HFFc6 (cell line): ENCODE measurements at regions not wholly inside any gene's neighbourhood (a gene's known extent, or its start where the extent isn't known, plus 50 kb on each side); places are given as distances from the start of the nearest gene placed in this dataset.
A peak's percentile ranks its signal among the peaks of the same experiment; 100 is the strongest.

Experiments
- DNase-seq: peaks from one replicate; pipeline ENCODE4 v3.0.0-alpha.2; 2018
- H3K27ac Mint-ChIP-seq: 2 replicates; pipeline ENCODE4 v1.8.0; 2020; ENCODE audit warnings: mild to moderate bottlenecking, mixed read lengths
- H3K27me3 Mint-ChIP-seq: 2 replicates; pipeline ENCODE4 v1.8.0; 2021; ENCODE audit warnings: mild to moderate bottlenecking, moderate library complexity, mixed read lengths; ENCODE audit not compliant: insufficient read depth
- H3K36me3 Mint-ChIP-seq: 2 replicates; pipeline ENCODE4 v1.8.0; 2021; ENCODE audit warnings: low read depth, mixed read lengths
- H3K4me1 Mint-ChIP-seq: 2 replicates; pipeline ENCODE4 v1.8.0; 2020; ENCODE audit warnings: low read depth, mixed read lengths
- H3K4me3 Mint-ChIP-seq: 2 replicates; pipeline ENCODE4 v1.8.0; 2020; ENCODE audit warnings: mild to moderate bottlenecking, moderate library complexity, mixed read lengths
- H3K9me3 Mint-ChIP-seq: 2 replicates; pipeline ENCODE4 v1.8.0; 2020; ENCODE audit warnings: mild to moderate bottlenecking, mixed read lengths
- CTCF ChIP-seq: fragments of 200-600 bp; sonication (generic); IDR thresholded peaks from 2 replicates; pipeline ENCODE4 v1.5.0; 2021; ENCODE audit warnings: antibody characterized with exemption, mild to moderate bottlenecking

GRCh38 chr13:109862627-109863026 lies 76.2 kb upstream of the IRS2 start:
- peak overlapping the region; percentile 2; the same call in 1 of the 2 replicates for H3K4me3 Mint-ChIP-seq
- peaks cover 16% of the 10 kb centered on the region for H3K4me1 Mint-ChIP-seq
- no peak overlapping the region for H3K27ac Mint-ChIP-seq
- no peaks in the 10 kb centered on the region for H3K9me3 Mint-ChIP-seq
- DNase-seq: peak; percentile 18
- no peak for TF ChIP-seq CTCF
- no peaks in the 10 kb centered on the region for H3K36me3 Mint-ChIP-seq
- H3K27me3 Mint-ChIP-seq: peaks cover 3% of the 10 kb centered on the region

GRCh38 chr13:109859898-109860297 lies 73.5 kb upstream of the IRS2 start:
- H3K27me3 Mint-ChIP-seq: peaks cover 3% of the 10 kb centered on the region
- no peaks in the 10 kb centered on the region for H3K36me3 Mint-ChIP-seq
- H3K4me1 Mint-ChIP-seq: peaks cover 16% of the 10 kb centered on the region
- H3K27ac Mint-ChIP-seq: no peak overlapping the region
- H3K9me3 Mint-ChIP-seq: no peaks in the 10 kb centered on the region
- H3K4me3 Mint-ChIP-seq: no peak overlapping the region
- DNase-seq: no peak
- TF ChIP-seq CTCF: no peak

GRCh38 chr13:109859216-109859835 lies 72.9 kb upstream of the IRS2 start:
- H3K4me1 Mint-ChIP-seq: peaks cover 16% of the 10 kb centered on the region
- TF ChIP-seq CTCF: no peak
- H3K9me3 Mint-ChIP-seq: no peaks in the 10 kb centered on the region
- no peak for DNase-seq
- H3K27ac Mint-ChIP-seq: no peak overlapping the region
- no peaks in the 10 kb centered on the region for H3K36me3 Mint-ChIP-seq
- H3K4me3 Mint-ChIP-seq: no peak overlapping the region
- H3K27me3 Mint-ChIP-seq: peaks cover 3% of the 10 kb centered on the region

- DNase-seq: no peak
- Mint-ChIP-seq H3K27ac (no peak overlapping the region), H3K27me3 (peaks cover 3% of the 10 kb centered on the region), H3K36me3 (no peaks in the 10 kb centered on the region), H3K4me3 (no peak overlapping the region), H3K9me3 (no peaks in the 10 kb centered on the region), H3K4me1 (peaks cover 16% of the 10 kb centered on the region)
- TF ChIP-seq CTCF: no peak
Observed at GRCh38 chr13:109858319-109858718, 71.9 kb upstream of the IRS2 start.

- H3K4me1 Mint-ChIP-seq: peaks cover 11% of the 10 kb centered on the region
- H3K27me3 Mint-ChIP-seq: peaks cover 8% of the 10 kb centered on the region
- no peaks in the 10 kb centered on the region for H3K9me3 Mint-ChIP-seq
- H3K4me3 Mint-ChIP-seq: no peak overlapping the region
- H3K36me3 Mint-ChIP-seq: no peaks in the 10 kb centered on the region
- H3K27ac Mint-ChIP-seq: no peak overlapping the region
- DNase-seq: no peak
- TF ChIP-seq CTCF: no peak
Observed at GRCh38 chr13:109857803-109858202, 71.4 kb upstream of the IRS2 start.

- H3K27me3 Mint-ChIP-seq: peaks cover 9% of the 10 kb centered on the region
- no peak overlapping the region for H3K4me3 Mint-ChIP-seq
Observed at GRCh38 chr13:109857325-109857724, 70.9 kb upstream of the IRS2 start.

More at GRCh38 chr13:109857325-109857724, 70.9 kb upstream of the IRS2 start:
- H3K27ac Mint-ChIP-seq: no peak overlapping the region
- peaks cover 6% of the 10 kb centered on the region for H3K4me1 Mint-ChIP-seq
- H3K36me3 Mint-ChIP-seq: no peaks in the 10 kb centered on the region
- no peak for TF ChIP-seq CTCF
- no peak for DNase-seq
- H3K9me3 Mint-ChIP-seq: no peaks in the 10 kb centered on the region
